Heart left ventricle (tissue), 13 donors: ENCODE measurements at regions not wholly inside any gene's neighbourhood (a gene's known extent, or its start where the extent isn't known, plus 50 kb on each side); places are given as distances from the start of the nearest gene placed in this dataset.

Experiments used
- POLR2A ChIP-seq, 2 donors: fragments of 450-650 bp; IDR thresholded peaks; one replicate each; pipeline ENCODE4 v1.6.1; 2017; ENCODE audit warnings: antibody characterized with exemption in 2 of 2, mild to moderate bottlenecking in 2 of 2, moderate library complexity in 2 of 2
- TF ChIP-seq, protein P1 (sequence below), 12 donors: fragments of 200-600 bp; sonication (generic) in 4 of 12; IDR thresholded peaks; one replicate each; pipeline versions ENCODE4 v1.5.0 to v1.8.0; 2018 to 2022; ENCODE audit warnings: antibody characterized with exemption in 12 of 12, mild to moderate bottlenecking in 5 of 12
- donor health status: ischemic (EF 13 %, LVEDD 7.1; RV severe dilation, severe dysfunction).
- donor health status: DM: no; HTN: yes; CAD: no.
- donor health status: DM: no; HTN: no; CAD: no.
- donor health status: ischemic (EF 25% LVEDD 6.9; RV normal size, moderate dysfunction).
- donor health status: ischemic (EF 25% LVEDD 5.7; RV mildly dilated, moderate dysfunction).
- donor health status: ischemic (EF 35%, LVEDD 5.7; RV mildly dilated, moderate dysfunction).
- donor health status: nonischemic (EF 11% LVEDD 7.7; RV severe dilation, severe dysfunction).
- donor health status: DM: yes; HTN: yes; CAD: no.
- donor health status: PGD.
- donor health status: ischemic (EF 29% LVEDD 5.4; RV normal size, mild dysfunction).
- donor health status: nonischemic (EF 23%, LVEDD 6.1; RV moderate dilation, normal function).

- TF ChIP-seq, protein P1, sequence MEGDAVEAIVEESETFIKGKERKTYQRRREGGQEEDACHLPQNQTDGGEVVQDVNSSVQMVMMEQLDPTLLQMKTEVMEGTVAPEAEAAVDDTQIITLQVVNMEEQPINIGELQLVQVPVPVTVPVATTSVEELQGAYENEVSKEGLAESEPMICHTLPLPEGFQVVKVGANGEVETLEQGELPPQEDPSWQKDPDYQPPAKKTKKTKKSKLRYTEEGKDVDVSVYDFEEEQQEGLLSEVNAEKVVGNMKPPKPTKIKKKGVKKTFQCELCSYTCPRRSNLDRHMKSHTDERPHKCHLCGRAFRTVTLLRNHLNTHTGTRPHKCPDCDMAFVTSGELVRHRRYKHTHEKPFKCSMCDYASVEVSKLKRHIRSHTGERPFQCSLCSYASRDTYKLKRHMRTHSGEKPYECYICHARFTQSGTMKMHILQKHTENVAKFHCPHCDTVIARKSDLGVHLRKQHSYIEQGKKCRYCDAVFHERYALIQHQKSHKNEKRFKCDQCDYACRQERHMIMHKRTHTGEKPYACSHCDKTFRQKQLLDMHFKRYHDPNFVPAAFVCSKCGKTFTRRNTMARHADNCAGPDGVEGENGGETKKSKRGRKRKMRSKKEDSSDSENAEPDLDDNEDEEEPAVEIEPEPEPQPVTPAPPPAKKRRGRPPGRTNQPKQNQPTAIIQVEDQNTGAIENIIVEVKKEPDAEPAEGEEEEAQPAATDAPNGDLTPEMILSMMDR (IDR thresholded peaks at IDR 0.05): no peak
- no peak for TF ChIP-seq POLR2A (IDR thresholded peaks at IDR 0.05)
These were observed 212.5 kb upstream of the CNTN6 start for GRCh38 chr3:880371-880770.
